Memory B cell (primary cell): ENCODE measurements at regions not wholly inside any gene's neighbourhood (a gene's known extent, or its start where the extent isn't known, plus 50 kb on each side); places are given as distances from the start of the nearest gene placed in this dataset.

Experiments
- ATAC-seq: fragments of 150-1000 bp; cut with Tn5 transposase; 2 replicates; pipeline ENCODE4 v1.10.0; 2021; ENCODE audit warnings: low read depth, mild to moderate bottlenecking, moderate library complexity
- DNase-seq, 2 donors: peaks; one replicate each; pipeline ENCODE4 v3.0.0; 2022; ENCODE audit warnings: low spot score in 2 of 2
- H3K27ac Mint-ChIP-seq: one replicate; pipeline ENCODE4 v1.8.0; 2022; ENCODE audit warnings: mild to moderate bottlenecking, moderate library complexity, mixed read lengths
- H3K27me3 Mint-ChIP-seq: one replicate; pipeline ENCODE4 v1.8.0; 2022; ENCODE audit warnings: mixed read lengths
- H3K36me3 Mint-ChIP-seq: one replicate; pipeline ENCODE4 v1.8.0; 2022; ENCODE audit warnings: mild to moderate bottlenecking, mixed read lengths
- H3K4me1 Mint-ChIP-seq: one replicate; pipeline ENCODE4 v1.8.0; 2022; ENCODE audit warnings: mixed read lengths
- H3K4me3 Mint-ChIP-seq: one replicate; pipeline ENCODE4 v1.8.0; 2022; ENCODE audit warnings: mild to moderate bottlenecking, moderate library complexity, mixed read lengths
- H3K9me3 Mint-ChIP-seq: one replicate; pipeline ENCODE4 v1.8.0; 2022; ENCODE audit warnings: mixed read lengths

DNA sequence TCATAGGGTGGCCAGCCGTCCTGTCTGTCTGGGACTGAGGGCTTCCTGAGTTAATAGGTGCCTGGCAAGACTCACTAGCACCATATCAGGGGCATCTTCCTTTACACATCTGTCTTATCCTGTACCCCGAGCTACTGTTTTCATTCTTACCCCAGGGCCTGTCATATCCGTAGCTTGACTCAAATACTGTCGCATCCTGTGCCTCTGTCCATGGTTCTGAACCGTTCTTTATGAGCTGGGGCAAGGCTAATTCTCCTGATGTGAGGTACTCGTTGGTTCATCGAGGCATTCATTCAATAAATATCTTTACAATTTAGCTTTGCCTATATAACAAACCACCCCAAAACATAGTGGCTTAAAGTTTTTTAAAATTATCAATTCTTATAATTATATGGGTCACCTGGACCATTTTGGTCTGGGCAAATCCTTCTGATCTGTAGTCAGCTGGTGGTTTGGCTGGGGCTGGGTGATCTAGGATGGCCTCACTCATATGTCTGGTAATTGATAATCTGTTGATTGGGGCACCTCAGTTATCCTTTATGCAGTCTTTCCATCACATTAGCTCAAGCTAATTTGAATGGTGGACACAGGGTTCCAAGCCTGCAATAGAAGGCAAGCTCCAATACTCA lies 121.2 kb downstream of the TLE3 start:
- peaks cover 2% of the 10 kb centered on the region for H3K27me3 Mint-ChIP-seq
- peaks cover 34% of the 10 kb centered on the region for H3K4me1 Mint-ChIP-seq
- ATAC-seq (no peak), DNase-seq (peak; percentile 64 to 66)
- no peak overlapping the region for H3K4me3 Mint-ChIP-seq
- H3K27ac Mint-ChIP-seq, result no peak overlapping the region
- H3K36me3 Mint-ChIP-seq, result no peaks in the 10 kb centered on the region
- H3K9me3 Mint-ChIP-seq, result no peaks in the 10 kb centered on the region

DNA sequence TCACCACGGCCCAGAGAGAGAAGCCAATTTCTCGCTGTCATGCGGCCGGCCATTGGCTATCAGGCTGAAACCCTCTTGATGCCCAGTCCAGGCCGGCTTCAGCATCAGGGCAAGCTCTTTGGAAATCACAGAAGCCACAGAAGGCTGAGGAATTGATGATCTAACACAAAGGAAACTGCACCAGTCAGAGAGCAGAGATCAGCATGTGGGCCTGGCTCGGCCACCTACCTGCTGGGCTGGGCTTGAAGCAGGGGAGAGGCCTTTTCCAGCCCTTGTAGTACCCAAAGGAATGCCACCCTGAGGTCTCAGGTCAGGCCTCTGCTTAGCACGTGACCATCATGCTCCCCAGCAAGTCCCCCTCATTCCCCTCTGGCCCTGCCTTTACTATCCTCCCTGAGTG lies 119.1 kb downstream of the TLE3 start:
- Mint-ChIP-seq H3K9me3 (no peaks in the 10 kb centered on the region), H3K4me1 (peaks cover 47% of the 10 kb centered on the region), H3K4me3 (no peak overlapping the region), H3K27ac (no peak overlapping the region), H3K27me3 (peaks cover 2% of the 10 kb centered on the region), H3K36me3 (no peaks in the 10 kb centered on the region)
- DNase-seq (no peak), ATAC-seq (no peak)

DNA sequence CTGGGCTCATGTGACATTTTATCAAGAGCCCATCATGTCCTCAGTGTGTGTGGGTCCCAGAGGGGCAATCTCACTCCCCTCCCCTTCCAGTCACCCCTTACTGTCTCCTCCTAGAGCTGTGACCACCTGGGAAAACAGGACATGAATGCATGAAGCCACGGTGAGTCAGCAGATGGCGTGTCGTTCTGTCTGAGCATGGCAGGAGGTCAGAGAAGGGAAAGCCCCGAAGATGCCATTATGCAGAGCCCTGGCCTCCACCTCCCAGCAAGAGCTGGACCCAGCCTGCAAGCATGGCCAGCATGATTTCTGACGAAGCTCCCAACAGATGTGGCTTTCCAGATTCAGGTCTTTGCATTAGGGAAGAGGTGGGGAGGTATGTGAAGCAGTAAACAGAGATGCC lies 118.5 kb downstream of the TLE3 start:
- peak; percentile 37 for ATAC-seq
- peak in 1 of 2 donors; percentile 42 for DNase-seq
- Mint-ChIP-seq H3K4me1 (peaks cover 47% of the 10 kb centered on the region), H3K4me3 (peak overlapping the region; percentile 81), H3K36me3 (no peaks in the 10 kb centered on the region), H3K27me3 (no peaks in the 10 kb centered on the region), H3K9me3 (no peaks in the 10 kb centered on the region), H3K27ac (peak overlapping the region; percentile 97)

DNA sequence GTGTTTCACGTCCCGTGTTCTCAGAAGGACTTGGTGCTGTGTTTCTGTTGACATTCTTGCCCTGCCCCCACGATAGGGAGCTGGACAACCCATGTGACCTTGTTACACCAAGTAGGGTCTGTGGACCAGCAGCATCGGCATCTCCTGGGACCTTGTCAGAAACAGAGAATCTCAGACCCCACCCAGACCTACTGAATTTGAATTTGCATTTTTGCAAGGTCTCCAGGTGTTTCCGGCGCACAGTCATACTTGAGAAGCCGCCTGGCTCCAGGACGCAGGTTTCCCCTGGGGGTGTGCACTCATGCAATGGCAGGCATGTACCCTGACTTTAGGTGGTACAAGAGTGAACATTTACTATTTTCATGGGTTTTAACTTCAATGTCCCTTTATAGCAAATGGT lies 117.9 kb downstream of the TLE3 start:
- no peaks in the 10 kb centered on the region for H3K27me3 Mint-ChIP-seq
- H3K4me1 Mint-ChIP-seq, result peaks cover 50% of the 10 kb centered on the region
- H3K27ac Mint-ChIP-seq, result peak overlapping the region; percentile 97
- H3K36me3 Mint-ChIP-seq, result no peaks in the 10 kb centered on the region
- DNase-seq (peak; percentile 65 to 85), ATAC-seq (peak; percentile 88)
- peak overlapping the region; percentile 81 for H3K4me3 Mint-ChIP-seq
- no peaks in the 10 kb centered on the region for H3K9me3 Mint-ChIP-seq

DNA sequence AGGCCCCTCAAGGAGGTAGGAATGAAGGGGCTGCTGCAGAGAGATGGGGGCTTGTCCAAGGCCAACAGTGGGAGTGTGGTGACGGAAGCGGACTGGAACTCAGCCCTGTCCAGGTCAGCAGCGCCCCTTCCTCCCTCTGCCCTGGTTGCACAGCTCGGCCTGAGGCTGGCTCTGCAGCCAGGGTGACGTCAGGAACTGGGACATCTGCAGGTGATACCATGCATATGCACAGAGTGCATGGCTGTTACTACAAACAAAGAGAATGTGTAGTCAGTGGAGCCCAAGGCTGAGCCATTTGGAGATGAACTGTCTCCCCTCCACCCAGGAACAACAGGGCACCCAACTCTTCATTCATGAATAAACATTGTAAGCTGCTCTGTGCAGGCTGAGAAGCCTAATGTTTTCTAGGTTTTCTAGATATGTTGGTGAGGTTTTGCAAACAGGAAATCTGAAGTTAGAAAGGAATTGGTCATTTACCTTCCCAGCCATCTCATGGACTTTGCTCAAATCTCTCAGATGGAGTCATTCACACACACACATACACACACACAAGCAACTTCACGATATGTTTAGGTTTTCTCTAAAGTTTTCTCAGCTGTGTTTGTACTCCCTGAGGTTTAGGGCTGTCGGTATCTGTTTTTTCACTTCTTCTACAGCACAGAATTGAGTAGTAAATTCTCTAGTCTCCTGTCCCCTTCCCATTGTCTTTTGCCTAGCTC lies 117.2 kb downstream of the TLE3 start:
- no peaks in the 10 kb centered on the region for H3K9me3 Mint-ChIP-seq
- ATAC-seq (peak; percentile 16), DNase-seq (peak in 1 of 2 donors; percentile 10)
- no peaks in the 10 kb centered on the region for H3K36me3 Mint-ChIP-seq
- H3K4me3 Mint-ChIP-seq, result peak overlapping the region; percentile 81
- H3K4me1 Mint-ChIP-seq, result peaks cover 50% of the 10 kb centered on the region
- H3K27me3 Mint-ChIP-seq, result no peaks in the 10 kb centered on the region
- peak overlapping the region; percentile 97 for H3K27ac Mint-ChIP-seq

DNA sequence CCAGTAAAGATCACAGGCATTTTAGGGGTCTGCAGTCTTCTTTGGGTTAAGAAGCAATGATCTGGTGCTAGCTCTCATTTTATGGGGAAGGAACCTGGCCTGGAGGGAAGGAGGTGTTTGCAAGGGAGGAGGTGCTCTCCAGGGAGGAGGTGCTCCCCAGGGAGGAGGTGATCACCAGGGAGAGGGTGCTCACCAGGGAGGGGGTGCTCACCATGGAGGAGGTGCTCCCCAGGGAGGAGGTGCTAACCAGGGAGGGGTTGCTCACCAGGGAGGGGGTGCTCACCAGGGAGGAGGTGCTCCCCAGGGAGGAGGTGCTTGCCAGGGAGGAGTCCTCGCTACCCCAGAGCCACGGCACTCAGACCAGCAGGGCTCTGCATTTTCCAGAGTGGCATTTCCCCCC lies 115.7 kb downstream of the TLE3 start:
- Mint-ChIP-seq H3K4me1 (peaks cover 49% of the 10 kb centered on the region), H3K4me3 (no peak overlapping the region), H3K9me3 (no peaks in the 10 kb centered on the region), H3K27ac (peak overlapping the region; percentile 64), H3K36me3 (no peaks in the 10 kb centered on the region), H3K27me3 (no peaks in the 10 kb centered on the region)
- no peak for DNase-seq
- no peak for ATAC-seq

DNA sequence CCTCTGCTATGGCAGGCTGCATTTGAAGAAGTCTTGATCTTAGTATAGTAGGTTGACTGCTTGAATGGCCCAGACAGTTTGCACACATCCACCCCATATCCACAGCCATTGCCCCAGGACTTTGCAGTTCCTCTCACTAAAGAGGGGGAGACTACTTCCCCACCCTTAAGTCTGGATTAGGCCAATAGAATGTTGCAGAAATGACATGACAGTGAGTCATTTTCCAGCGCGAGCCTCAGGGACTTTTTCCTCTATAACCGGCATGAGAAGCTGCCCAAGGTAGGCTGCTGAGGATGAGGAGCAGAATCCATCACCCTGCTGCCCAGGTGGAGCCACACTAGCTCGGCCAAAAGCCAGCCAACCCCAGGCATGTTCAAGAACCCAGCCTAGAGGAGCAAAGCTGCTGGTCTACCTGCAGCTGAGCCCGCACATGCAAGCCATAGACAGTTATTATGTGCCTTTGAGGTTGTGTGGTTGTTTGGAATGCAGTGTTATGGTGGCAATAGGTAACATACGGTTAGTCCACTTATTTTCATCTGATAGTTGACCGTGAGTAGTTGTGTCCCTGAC lies 113.9 kb downstream of the TLE3 start:
- H3K4me1 Mint-ChIP-seq, result peaks cover 58% of the 10 kb centered on the region
- no peaks in the 10 kb centered on the region for H3K36me3 Mint-ChIP-seq
- no peaks in the 10 kb centered on the region for H3K27me3 Mint-ChIP-seq
- no peaks in the 10 kb centered on the region for H3K9me3 Mint-ChIP-seq
- H3K4me3 Mint-ChIP-seq, result no peak overlapping the region
- ATAC-seq, result no peak
- DNase-seq, result no peak
- H3K27ac Mint-ChIP-seq, result no peak overlapping the region

DNA sequence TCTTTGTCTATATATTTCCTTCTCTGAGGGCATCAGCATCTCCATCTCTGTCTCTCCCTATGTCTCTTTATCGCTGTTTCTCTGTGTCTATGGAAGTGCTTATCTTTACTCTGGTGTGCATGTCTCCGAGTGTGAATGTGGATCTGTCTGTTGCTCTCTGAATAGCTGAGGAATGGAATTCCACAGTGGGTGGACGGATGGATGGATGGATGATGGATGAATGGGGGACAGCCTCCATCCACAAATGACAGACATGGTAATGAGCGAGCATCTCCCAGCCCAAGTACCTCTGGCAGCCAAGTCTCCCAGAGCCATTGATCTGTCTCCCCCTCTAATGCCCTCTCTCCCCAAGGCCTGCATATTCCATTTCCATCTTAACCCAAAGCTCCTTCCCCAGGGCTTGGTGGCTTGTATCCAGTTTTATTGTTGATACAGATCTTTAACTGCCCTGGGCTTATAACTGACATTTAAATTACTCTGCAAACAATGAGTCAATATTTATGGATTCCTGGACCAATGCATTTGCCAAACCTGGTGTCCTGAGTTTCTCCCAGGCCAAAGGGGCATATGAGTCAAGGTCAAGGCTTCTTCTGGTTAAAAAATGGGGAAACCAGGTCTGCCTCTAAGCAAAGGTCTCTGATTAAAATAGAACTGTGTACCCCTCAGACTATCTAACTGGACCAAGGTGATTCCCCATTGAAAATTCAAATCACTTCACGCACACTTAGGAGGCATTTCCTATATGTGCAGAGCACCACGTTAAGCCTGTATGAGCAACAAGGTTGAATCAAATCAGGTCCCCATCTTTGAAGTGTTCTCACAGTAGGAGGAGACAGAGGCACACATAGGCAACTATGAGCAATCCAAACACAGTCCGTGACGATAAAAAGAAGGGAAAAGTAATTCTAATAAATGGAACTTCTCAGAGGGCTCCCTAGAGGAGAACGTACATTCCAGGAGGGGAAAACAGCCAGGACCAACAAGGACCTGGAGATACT lies 109.9 kb downstream of the TLE3 start:
- Mint-ChIP-seq H3K27ac (peak overlapping the region; percentile 35), H3K9me3 (no peaks in the 10 kb centered on the region), H3K4me3 (no peak overlapping the region), H3K36me3 (no peaks in the 10 kb centered on the region), H3K4me1 (peaks cover 42% of the 10 kb centered on the region), H3K27me3 (no peaks in the 10 kb centered on the region)
- ATAC-seq, result no peak
- DNase-seq, result no peak

DNA sequence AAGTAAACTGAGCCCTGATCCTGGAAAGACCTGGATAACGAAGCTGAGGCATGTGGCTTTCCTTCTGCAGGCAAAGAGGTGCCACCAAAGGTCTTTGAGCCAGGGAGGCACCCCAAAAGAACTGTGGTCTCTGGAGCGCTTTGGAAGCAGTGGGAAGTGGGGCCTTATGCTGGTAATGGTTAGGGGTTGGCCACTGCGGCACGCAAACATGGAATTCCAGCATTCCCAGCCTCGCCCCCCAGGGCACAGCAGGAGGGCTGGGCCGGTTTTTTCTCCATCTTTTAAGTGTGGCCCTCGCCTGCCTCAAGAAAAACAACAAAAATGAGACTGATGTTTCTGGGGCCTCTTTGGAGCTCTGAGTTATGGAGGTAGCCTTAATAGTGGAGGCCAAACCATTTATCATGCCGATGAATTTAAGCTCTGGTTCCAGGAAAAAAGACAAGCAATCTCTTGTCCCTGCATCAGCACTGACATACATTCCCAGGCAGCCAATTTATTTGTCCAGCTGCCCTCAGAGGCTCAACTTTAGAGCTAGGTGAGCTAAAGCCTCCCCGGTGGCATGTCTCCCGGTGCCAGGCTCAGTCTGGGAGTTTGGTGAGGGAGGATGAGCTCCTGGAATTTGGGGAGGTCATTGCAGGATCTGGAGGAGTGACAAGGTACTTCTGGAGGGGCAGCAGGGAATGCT lies 109.0 kb downstream of the TLE3 start:
- no peak overlapping the region for H3K4me3 Mint-ChIP-seq
- peak overlapping the region; percentile 35 for H3K27ac Mint-ChIP-seq
- H3K4me1 Mint-ChIP-seq, result peaks cover 44% of the 10 kb centered on the region
- no peaks in the 10 kb centered on the region for H3K27me3 Mint-ChIP-seq
- ATAC-seq (no peak), DNase-seq (no peak)
- peaks cover 3% of the 10 kb centered on the region for H3K36me3 Mint-ChIP-seq
- H3K9me3 Mint-ChIP-seq, result no peaks in the 10 kb centered on the region

DNA sequence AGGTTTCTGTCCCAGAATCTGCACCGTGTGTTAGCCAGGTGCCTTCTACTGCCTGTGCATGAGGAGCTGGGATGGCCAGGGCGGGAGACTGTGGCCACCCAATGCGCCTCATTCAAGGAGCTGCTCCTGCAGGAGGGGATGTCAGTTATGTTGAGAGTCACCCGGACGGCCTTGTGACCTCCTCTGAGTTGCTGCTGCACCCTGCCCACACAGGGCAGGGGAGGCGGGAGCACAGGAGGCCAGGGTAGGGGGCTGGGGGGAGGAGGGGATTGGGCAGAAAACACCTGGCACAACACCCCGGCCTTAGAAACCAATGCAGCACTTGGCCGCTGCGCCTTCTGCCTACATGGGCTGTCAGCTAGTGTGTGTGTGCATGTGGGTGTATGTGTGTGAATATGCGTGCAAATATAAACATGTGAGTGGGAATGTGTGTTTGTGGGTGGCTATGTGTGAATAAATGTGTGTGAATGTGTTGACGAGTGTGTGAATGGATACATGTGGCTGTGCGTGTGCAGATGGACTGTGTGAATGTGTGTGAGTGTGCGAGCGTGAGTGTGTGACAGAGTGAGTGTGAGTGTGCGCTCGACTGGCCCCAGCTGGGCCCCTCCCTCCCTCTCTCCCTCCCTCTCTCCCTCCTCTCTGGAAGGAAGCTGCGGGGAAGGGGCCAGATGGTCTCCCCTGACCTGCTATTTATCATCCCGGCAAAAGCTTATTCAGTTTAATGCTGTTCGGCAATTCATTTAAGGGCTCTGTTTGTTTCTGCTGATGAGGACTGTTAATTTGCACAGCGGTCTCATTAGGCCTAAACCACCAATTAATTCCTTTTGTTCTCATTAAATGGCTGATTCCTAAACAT lies 106.9 kb downstream of the TLE3 start:
- no peak overlapping the region for H3K4me3 Mint-ChIP-seq
- ATAC-seq, result no peak
- H3K27me3 Mint-ChIP-seq, result no peaks in the 10 kb centered on the region
- DNase-seq, result no peak
- H3K27ac Mint-ChIP-seq, result no peak overlapping the region
- H3K36me3 Mint-ChIP-seq, result peaks cover 3% of the 10 kb centered on the region
- no peaks in the 10 kb centered on the region for H3K9me3 Mint-ChIP-seq
- peaks cover 58% of the 10 kb centered on the region for H3K4me1 Mint-ChIP-seq

DNA sequence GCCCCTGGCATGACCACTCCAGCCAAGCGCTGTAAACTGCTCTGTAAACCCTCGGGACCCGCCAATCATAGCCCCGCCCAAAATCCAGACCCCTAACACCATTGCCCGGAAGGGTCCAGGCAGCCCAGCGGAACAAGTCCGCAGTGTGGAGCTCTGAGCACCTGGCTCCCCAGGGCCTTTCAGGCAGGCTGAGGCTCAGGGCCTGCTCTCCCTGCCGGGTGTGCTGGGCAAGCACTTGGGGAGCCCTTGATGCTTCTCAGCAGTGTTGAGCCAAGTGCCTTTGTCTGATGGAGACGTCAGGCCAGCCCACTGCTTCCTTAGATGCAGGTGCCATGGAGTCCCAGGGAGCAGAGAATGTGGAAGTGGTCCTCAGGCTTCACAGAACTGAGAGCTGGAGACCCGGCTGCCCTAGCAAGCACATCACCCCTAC lies 106.2 kb downstream of the TLE3 start:
- Mint-ChIP-seq H3K9me3 (no peaks in the 10 kb centered on the region), H3K27me3 (no peaks in the 10 kb centered on the region), H3K4me1 (peaks cover 65% of the 10 kb centered on the region), H3K4me3 (no peak overlapping the region), H3K27ac (no peak overlapping the region), H3K36me3 (peaks cover 3% of the 10 kb centered on the region)
- ATAC-seq, result no peak
- DNase-seq, result no peak

DNA sequence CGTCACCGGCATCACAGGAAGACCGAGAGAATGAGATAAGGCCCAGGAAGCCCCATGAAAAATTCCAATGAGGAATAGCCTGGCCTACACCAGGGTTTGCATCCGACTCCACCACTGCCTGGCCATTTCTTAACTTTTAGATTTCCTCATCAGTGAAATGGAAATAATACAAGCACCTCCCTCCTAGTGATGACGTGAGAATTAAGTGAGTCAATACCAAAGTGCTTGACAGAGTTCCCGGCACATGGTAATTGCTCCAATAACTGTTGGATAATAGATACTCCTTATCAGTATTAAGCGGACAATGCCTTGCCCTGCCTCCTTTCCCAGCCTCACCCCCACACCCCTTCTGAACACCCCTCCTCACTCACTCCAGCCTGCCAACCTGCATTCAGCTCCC lies 105.4 kb downstream of the TLE3 start:
- no peaks in the 10 kb centered on the region for H3K27me3 Mint-ChIP-seq
- no peak for ATAC-seq
- H3K4me3 Mint-ChIP-seq, result no peak overlapping the region
- H3K36me3 Mint-ChIP-seq, result peaks cover 3% of the 10 kb centered on the region
- H3K9me3 Mint-ChIP-seq, result no peaks in the 10 kb centered on the region
- peaks cover 68% of the 10 kb centered on the region for H3K4me1 Mint-ChIP-seq
- H3K27ac Mint-ChIP-seq, result peak overlapping the region; percentile 20
- no peak for DNase-seq
